ENCODE measurements at regions not wholly inside any gene's neighbourhood (a gene's known extent, or its start where the extent isn't known, plus 50 kb on each side); places are given as distances from the start of the nearest gene placed in this dataset.

GRCh38 chr12:107951024-107951423 is 176.5 kb downstream of the ASCL4 start (continued):
- TF ChIP-seq, protein P1, sequence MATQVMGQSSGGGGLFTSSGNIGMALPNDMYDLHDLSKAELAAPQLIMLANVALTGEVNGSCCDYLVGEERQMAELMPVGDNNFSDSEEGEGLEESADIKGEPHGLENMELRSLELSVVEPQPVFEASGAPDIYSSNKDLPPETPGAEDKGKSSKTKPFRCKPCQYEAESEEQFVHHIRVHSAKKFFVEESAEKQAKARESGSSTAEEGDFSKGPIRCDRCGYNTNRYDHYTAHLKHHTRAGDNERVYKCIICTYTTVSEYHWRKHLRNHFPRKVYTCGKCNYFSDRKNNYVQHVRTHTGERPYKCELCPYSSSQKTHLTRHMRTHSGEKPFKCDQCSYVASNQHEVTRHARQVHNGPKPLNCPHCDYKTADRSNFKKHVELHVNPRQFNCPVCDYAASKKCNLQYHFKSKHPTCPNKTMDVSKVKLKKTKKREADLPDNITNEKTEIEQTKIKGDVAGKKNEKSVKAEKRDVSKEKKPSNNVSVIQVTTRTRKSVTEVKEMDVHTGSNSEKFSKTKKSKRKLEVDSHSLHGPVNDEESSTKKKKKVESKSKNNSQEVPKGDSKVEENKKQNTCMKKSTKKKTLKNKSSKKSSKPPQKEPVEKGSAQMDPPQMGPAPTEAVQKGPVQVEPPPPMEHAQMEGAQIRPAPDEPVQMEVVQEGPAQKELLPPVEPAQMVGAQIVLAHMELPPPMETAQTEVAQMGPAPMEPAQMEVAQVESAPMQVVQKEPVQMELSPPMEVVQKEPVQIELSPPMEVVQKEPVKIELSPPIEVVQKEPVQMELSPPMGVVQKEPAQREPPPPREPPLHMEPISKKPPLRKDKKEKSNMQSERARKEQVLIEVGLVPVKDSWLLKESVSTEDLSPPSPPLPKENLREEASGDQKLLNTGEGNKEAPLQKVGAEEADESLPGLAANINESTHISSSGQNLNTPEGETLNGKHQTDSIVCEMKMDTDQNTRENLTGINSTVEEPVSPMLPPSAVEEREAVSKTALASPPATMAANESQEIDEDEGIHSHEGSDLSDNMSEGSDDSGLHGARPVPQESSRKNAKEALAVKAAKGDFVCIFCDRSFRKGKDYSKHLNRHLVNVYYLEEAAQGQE (IDR thresholded peaks at IDR 0.05) = no peak

GRCh38 chr12:107955966-107956643 is 173.0 kb upstream of the WSCD2 start:
- no peak overlapping the region for H3K9ac ChIP-seq (ENCODE audit: low read depth in 1 of 2, low read length in 2 of 2)
- peaks cover 0 to 7% (median 2%) of the 10 kb centered on the region in 4 donors for H3K27me3 ChIP-seq (ENCODE audit: control insufficient read depth in 4 of 4, insufficient read depth in 4 of 4, low read length in 3 of 4)
- no peak for DNase-seq (ENCODE audit: low spot score)
- TF ChIP-seq, protein P1 (IDR thresholded peaks at IDR 0.05) = peak; percentile 43
- TF ChIP-seq RAD21 (IDR thresholded peaks at IDR 0.05) (no peak), EGR1 (IDR thresholded peaks at IDR 0.05; ENCODE audit: low read depth in 2 of 2) (no peak), HNF4G (IDR thresholded peaks at IDR 0.05) (no peak)
- H3K27ac ChIP-seq (ENCODE audit: low read depth in 1 of 2, low read length in 2 of 2) = no peak overlapping the region
- H3K36me3 ChIP-seq (ENCODE audit: control insufficient read depth in 4 of 4, insufficient read depth in 3 of 4, low read depth in 1 of 4, low read length in 3 of 4) = no peaks in the 10 kb centered on the region
- 47% methylated on average over 6 of the region's 6 CpGs for WGBS
- H3K9me3 ChIP-seq (ENCODE audit: control insufficient read depth in 4 of 4, low read length in 3 of 4) = no peaks in the 10 kb centered on the region
- H3K4me1 ChIP-seq (ENCODE audit: control insufficient read depth in 4 of 4, insufficient read depth in 4 of 4, low read length in 3 of 4) = no peaks in the 10 kb centered on the region
- H3K4me3 ChIP-seq (ENCODE audit: low read depth in 1 of 3, low read length in 3 of 3) = no peak overlapping the region

DNA sequence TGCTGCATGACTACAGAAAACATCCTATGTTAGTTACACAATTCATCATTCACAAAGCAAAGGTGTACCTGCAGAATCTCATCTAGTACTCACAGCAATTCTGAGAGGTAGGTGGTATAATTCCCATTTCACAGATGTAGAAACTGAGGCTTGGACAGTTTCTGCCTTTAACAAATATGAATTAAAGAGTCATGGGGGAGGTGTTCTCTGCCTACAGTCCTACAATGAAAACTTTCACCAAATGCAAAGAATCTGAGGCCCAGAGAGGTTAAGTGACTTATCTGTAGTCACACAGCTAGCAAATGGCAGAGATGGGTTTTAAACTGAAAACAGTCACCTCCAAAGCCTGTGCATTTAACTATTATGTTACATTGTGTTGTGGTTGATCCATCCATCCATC is 171.6 kb upstream of the WSCD2 start:
- H3K27ac ChIP-seq (ENCODE audit: low read depth in 1 of 2, low read length in 2 of 2) = no peak overlapping the region
- H3K36me3 ChIP-seq (ENCODE audit: control insufficient read depth in 4 of 4, insufficient read depth in 3 of 4, low read depth in 1 of 4, low read length in 3 of 4) = no peaks in the 10 kb centered on the region
- H3K9ac ChIP-seq (ENCODE audit: low read depth in 1 of 2, low read length in 2 of 2) = no peak overlapping the region
- H3K4me3 ChIP-seq (ENCODE audit: low read depth in 1 of 3, low read length in 3 of 3) = no peak overlapping the region
- no peaks in the 10 kb centered on the region for H3K9me3 ChIP-seq (ENCODE audit: control insufficient read depth in 4 of 4, low read length in 3 of 4)
- no peaks in the 10 kb centered on the region for H3K4me1 ChIP-seq (ENCODE audit: control insufficient read depth in 4 of 4, insufficient read depth in 4 of 4, low read length in 3 of 4)
- H3K27me3 ChIP-seq (ENCODE audit: control insufficient read depth in 4 of 4, insufficient read depth in 4 of 4, low read length in 3 of 4) = peaks cover 0 to 7% (median 2%) of the 10 kb centered on the region in 4 donors
- DNase-seq (ENCODE audit: low spot score) = no peak
- TF ChIP-seq JUND (IDR thresholded peaks at IDR 0.05) = no peak
- no peak for TF ChIP-seq YY1 (IDR thresholded peaks at IDR 0.05)
- no peak for TF ChIP-seq FOXA2 (IDR thresholded peaks at IDR 0.05)
- TF ChIP-seq HNF4G (IDR thresholded peaks at IDR 0.05) = no peak
- TF ChIP-seq, protein P2, sequence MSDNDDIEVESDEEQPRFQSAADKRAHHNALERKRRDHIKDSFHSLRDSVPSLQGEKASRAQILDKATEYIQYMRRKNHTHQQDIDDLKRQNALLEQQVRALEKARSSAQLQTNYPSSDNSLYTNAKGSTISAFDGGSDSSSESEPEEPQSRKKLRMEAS (IDR thresholded peaks at IDR 0.05) = no peak
- TF ChIP-seq, protein P3, sequence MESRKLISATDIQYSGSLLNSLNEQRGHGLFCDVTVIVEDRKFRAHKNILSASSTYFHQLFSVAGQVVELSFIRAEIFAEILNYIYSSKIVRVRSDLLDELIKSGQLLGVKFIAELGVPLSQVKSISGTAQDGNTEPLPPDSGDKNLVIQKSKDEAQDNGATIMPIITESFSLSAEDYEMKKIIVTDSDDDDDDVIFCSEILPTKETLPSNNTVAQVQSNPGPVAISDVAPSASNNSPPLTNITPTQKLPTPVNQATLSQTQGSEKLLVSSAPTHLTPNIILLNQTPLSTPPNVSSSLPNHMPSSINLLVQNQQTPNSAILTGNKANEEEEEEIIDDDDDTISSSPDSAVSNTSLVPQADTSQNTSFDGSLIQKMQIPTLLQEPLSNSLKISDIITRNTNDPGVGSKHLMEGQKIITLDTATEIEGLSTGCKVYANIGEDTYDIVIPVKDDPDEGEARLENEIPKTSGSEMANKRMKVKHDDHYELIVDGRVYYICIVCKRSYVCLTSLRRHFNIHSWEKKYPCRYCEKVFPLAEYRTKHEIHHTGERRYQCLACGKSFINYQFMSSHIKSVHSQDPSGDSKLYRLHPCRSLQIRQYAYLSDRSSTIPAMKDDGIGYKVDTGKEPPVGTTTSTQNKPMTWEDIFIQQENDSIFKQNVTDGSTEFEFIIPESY (IDR thresholded peaks at IDR 0.05) = no peak
- no peak for TF ChIP-seq RAD21 (IDR thresholded peaks at IDR 0.05)
- TF ChIP-seq, protein P1 (IDR thresholded peaks at IDR 0.05) = no peak
- no peak for TF ChIP-seq EGR1 (IDR thresholded peaks at IDR 0.05; ENCODE audit: low read depth in 2 of 2)
- TF ChIP-seq SP1 (IDR thresholded peaks at IDR 0.05) = no peak
- no peak for TF ChIP-seq RXRA (IDR thresholded peaks at IDR 0.05)
- TF ChIP-seq, protein P4, sequence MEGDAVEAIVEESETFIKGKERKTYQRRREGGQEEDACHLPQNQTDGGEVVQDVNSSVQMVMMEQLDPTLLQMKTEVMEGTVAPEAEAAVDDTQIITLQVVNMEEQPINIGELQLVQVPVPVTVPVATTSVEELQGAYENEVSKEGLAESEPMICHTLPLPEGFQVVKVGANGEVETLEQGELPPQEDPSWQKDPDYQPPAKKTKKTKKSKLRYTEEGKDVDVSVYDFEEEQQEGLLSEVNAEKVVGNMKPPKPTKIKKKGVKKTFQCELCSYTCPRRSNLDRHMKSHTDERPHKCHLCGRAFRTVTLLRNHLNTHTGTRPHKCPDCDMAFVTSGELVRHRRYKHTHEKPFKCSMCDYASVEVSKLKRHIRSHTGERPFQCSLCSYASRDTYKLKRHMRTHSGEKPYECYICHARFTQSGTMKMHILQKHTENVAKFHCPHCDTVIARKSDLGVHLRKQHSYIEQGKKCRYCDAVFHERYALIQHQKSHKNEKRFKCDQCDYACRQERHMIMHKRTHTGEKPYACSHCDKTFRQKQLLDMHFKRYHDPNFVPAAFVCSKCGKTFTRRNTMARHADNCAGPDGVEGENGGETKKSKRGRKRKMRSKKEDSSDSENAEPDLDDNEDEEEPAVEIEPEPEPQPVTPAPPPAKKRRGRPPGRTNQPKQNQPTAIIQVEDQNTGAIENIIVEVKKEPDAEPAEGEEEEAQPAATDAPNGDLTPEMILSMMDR (IDR thresholded peaks at IDR 0.05; ENCODE audit: low read depth, low read length, missing input control) = no peak
- TF ChIP-seq FOXA1 (IDR thresholded peaks at IDR 0.05) = no peak
- TF ChIP-seq ATF3 (IDR thresholded peaks at IDR 0.05) = no peak
